GM19397 (cell line): ENCODE measurements at regions not wholly inside any gene's neighbourhood (a gene's known extent, or its start where the extent isn't known, plus 50 kb on each side); places are given as distances from the start of the nearest gene placed in this dataset.

ENCODE experiments used
- ATAC-seq: cut with Tn5 transposase; IDR thresholded peaks from one replicate; pipeline ENCODE4 v1.9.1; 2021; ENCODE audit warnings: mild to moderate bottlenecking, moderate library complexity; ENCODE audit not compliant: unreplicated experiment

- no peak for ATAC-seq
Measured at GRCh38 chr4:24121395-24122175, 231.7 kb upstream of the PPARGC1A start.

- ATAC-seq = no peak
Measured at GRCh38 chr4:24117975-24118374, 228.1 kb upstream of the PPARGC1A start.

GRCh38 chr4:24116107-24116506 lies 226.3 kb upstream of the PPARGC1A start:
- no peak for ATAC-seq

GRCh38 chr4:24114919-24115500 lies 225.2 kb upstream of the PPARGC1A start:
- no peak for ATAC-seq

- no peak for ATAC-seq
Measured at GRCh38 chr4:24114444-24114843, 224.6 kb upstream of the PPARGC1A start.

- no peak for ATAC-seq
Measured at GRCh38 chr4:24112466-24112865, 222.6 kb upstream of the PPARGC1A start.

GRCh38 chr4:24108567-24108966 lies 218.7 kb upstream of the PPARGC1A start:
- ATAC-seq = no peak

GRCh38 chr4:24105327-24106038 lies 215.6 kb upstream of the PPARGC1A start:
- ATAC-seq = no peak

- ATAC-seq = no peak
Measured at GRCh38 chr4:24104158-24104565, 214.3 kb upstream of the PPARGC1A start.

- no peak for ATAC-seq
Measured at GRCh38 chr4:24103434-24104157, 213.7 kb upstream of the PPARGC1A start.

- no peak for ATAC-seq
Measured at GRCh38 chr4:24102621-24103020, 212.8 kb upstream of the PPARGC1A start.

GRCh38 chr4:24096603-24097002 lies 206.8 kb upstream of the PPARGC1A start:
- ATAC-seq = no peak

- ATAC-seq = no peak
Measured at GRCh38 chr4:24094726-24095125, 204.9 kb upstream of the PPARGC1A start.

GRCh38 chr4:24093446-24093845 lies 203.6 kb upstream of the PPARGC1A start:
- no peak for ATAC-seq

GRCh38 chr4:24091639-24092233 lies 201.9 kb upstream of the PPARGC1A start:
- no peak for ATAC-seq

- no peak for ATAC-seq
Measured at GRCh38 chr4:24089851-24090534, 200.1 kb upstream of the PPARGC1A start.

- ATAC-seq = no peak
Measured at GRCh38 chr4:24080871-24081270, 191.0 kb upstream of the PPARGC1A start.

- ATAC-seq = no peak
Measured at GRCh38 chr4:24078347-24078962, 188.6 kb upstream of the PPARGC1A start.

GRCh38 chr4:24076811-24077210 lies 187.0 kb upstream of the PPARGC1A start:
- no peak for ATAC-seq

- ATAC-seq = no peak
Measured at GRCh38 chr4:24073948-24074347, 184.1 kb upstream of the PPARGC1A start.
